ENCODE measurements at regions not wholly inside any gene's neighbourhood (a gene's known extent, or its start where the extent isn't known, plus 50 kb on each side); places are given as distances from the start of the nearest gene placed in this dataset.

DNA sequence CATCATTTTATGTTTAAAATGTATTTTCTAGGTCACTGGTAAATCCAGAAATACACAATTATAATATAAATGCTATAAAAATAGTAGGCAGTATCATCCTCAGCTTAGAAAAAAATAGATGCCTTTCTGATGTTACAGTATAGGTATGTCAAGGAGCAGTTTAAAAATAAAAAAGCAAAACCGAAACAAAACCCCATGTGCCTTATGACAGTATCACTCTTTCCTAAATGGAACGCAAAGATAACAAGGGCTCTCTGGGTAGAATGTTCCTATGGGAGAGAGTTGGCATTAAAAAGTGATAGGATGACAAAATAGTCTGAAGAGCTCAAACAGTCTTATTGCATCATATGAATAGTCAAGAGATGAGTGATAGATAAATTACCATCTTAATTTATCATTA lies 172.1 kb downstream of the DSC3 start:
- no peaks in the 10 kb centered on the region for H3K27me3 ChIP-seq
- no peaks in the 10 kb centered on the region for H3K36me3 ChIP-seq
- ATAC-seq: no peak
- H3K27ac ChIP-seq: no peak overlapping the region
- intact Hi-C loops (cut with DNase I): no loop called here
- H3K9me3 ChIP-seq: no peaks in the 10 kb centered on the region
- H3K4me3 ChIP-seq: no peak overlapping the region
- 65% methylated on average over 2 of the region's 2 CpGs for WGBS (ENCODE audit: insufficient coverage, low coverage, low lambda C conversion rate, missing lambda C conversion rate)
- no peak for DNase-seq
- no peaks in the 10 kb centered on the region for H3K4me1 ChIP-seq
- TF ChIP-seq, protein P1, sequence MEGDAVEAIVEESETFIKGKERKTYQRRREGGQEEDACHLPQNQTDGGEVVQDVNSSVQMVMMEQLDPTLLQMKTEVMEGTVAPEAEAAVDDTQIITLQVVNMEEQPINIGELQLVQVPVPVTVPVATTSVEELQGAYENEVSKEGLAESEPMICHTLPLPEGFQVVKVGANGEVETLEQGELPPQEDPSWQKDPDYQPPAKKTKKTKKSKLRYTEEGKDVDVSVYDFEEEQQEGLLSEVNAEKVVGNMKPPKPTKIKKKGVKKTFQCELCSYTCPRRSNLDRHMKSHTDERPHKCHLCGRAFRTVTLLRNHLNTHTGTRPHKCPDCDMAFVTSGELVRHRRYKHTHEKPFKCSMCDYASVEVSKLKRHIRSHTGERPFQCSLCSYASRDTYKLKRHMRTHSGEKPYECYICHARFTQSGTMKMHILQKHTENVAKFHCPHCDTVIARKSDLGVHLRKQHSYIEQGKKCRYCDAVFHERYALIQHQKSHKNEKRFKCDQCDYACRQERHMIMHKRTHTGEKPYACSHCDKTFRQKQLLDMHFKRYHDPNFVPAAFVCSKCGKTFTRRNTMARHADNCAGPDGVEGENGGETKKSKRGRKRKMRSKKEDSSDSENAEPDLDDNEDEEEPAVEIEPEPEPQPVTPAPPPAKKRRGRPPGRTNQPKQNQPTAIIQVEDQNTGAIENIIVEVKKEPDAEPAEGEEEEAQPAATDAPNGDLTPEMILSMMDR (IDR thresholded peaks at IDR 0.05): no peak
- TF ChIP-seq POLR2A (IDR thresholded peaks at IDR 0.05): no peak

DNA sequence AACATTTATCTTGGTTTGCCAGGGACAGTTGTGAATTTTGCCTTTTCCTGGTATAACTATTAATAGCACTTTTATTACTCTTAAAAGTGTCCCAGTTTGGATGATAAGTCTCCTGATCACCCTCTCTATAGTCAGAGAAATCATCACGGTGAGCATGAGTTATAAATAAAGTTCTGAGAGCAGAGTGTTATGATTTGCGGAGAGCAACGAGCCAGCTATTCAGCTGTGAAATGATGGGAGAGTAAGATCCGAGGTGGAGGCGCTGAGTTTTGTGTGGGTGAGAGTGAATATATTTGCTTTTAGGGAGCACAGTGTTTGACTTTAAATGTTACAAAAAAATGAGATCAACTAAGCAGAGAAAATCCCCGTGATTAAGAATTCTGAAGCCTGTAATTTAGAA lies 179.6 kb downstream of the DSC3 start:
- no peak for ATAC-seq
- Histone ChIP-seq H3K27me3 (no peaks in the 10 kb centered on the region), H3K27ac (no peak overlapping the region), H3K9me3 (no peaks in the 10 kb centered on the region), H3K4me1 (no peaks in the 10 kb centered on the region), H3K36me3 (no peaks in the 10 kb centered on the region), H3K4me3 (no peak overlapping the region)
- TF ChIP-seq POLR2A (IDR thresholded peaks at IDR 0.05): no peak
- TF ChIP-seq, protein P1 (IDR thresholded peaks at IDR 0.05): no peak
- DNase-seq: no peak
- intact Hi-C loops (cut with DNase I): no loop called here
- WGBS (ENCODE audit: insufficient coverage, low coverage, low lambda C conversion rate, missing lambda C conversion rate): 44% methylated on average over 6 of the region's 6 CpGs

DNA sequence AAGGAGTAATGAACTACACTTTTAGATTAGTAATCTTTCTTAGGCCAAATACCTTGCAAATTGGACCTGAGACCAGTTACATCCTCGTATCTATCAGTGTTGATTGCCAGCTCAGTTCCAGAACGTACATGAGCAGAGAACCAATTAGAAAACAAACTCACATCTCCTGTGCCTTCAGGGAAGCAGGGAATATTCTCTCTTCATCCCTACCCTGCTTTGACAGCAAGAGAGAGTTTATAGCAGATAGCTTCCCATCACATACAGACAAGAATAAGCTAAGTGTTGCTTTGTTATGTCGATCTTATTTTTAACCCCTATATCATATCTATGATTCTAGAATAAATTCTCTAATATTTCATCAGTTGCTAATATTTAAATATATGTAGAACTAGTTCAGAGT lies 181.8 kb downstream of the DSC3 start:
- ATAC-seq: no peak
- Histone ChIP-seq H3K4me1 (no peaks in the 10 kb centered on the region), H3K27me3 (no peaks in the 10 kb centered on the region), H3K9me3 (no peaks in the 10 kb centered on the region), H3K36me3 (no peaks in the 10 kb centered on the region), H3K4me3 (no peak overlapping the region), H3K27ac (no peak overlapping the region)
- 43% methylated on average over 3 of the region's 3 CpGs for WGBS (ENCODE audit: insufficient coverage, low coverage, low lambda C conversion rate, missing lambda C conversion rate)
- intact Hi-C loops (cut with DNase I): no loop called here
- TF ChIP-seq POLR2A (IDR thresholded peaks at IDR 0.05): no peak
- TF ChIP-seq, protein P1 (IDR thresholded peaks at IDR 0.05): no peak
- no peak for DNase-seq

DNA sequence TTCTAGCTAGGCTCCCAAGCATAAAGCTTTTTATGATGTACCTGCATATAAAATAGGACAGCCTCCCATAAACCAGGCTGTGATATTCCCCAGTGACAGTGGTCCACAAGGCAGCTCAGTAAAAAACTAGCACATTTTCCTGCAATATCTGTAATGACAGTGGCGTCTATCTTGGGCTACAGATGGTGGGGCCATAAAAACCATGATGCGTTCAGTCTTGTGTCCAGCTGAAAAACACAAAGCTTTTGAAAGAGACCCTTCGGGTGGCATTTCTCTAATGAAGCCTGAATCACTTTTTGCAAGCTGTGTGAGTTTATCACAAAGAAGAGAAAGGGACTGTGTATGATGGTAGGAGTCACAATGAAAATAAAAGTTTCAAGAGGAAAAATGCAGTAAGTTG lies 183.5 kb downstream of the DSC3 start:
- Histone ChIP-seq H3K9me3 (no peaks in the 10 kb centered on the region), H3K4me1 (no peaks in the 10 kb centered on the region), H3K27me3 (no peaks in the 10 kb centered on the region), H3K36me3 (no peaks in the 10 kb centered on the region), H3K27ac (no peak overlapping the region), H3K4me3 (no peak overlapping the region)
- intact Hi-C loops (cut with DNase I): no loop called here
- DNase-seq: no peak
- ATAC-seq: no peak
- 43% methylated on average over 3 of the region's 3 CpGs for WGBS (ENCODE audit: insufficient coverage, low coverage, low lambda C conversion rate, missing lambda C conversion rate)
- TF ChIP-seq POLR2A (IDR thresholded peaks at IDR 0.05): no peak
- TF ChIP-seq, protein P1 (IDR thresholded peaks at IDR 0.05): no peak

DNA sequence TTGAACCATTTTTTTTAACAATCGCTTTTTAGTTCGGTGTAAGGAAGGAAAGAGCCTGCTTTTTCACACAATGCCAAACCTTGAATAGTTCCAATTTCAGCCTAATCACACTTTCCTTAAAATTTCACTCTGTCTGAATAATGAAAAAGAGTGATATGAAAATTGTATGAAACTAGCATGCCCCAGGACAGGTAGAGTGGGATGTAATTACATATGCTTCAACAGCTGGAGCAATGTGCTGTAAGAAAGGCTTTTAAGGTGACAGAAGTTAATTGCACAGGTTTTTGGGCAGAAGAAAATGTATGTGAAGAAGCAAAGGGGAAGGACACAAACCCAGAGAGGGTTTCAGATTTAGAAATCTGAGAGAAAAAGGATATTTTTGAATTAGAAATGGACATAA lies 184.0 kb downstream of the DSC3 start:
- intact Hi-C loops (cut with DNase I): no loop called here
- no peaks in the 10 kb centered on the region for H3K4me1 ChIP-seq
- H3K36me3 ChIP-seq: no peaks in the 10 kb centered on the region
- TF ChIP-seq, protein P1 (IDR thresholded peaks at IDR 0.05): no peak
- no peak for TF ChIP-seq POLR2A (IDR thresholded peaks at IDR 0.05)
- no peak for DNase-seq
- no peak for ATAC-seq
- H3K27me3 ChIP-seq: no peaks in the 10 kb centered on the region
- no peak overlapping the region for H3K4me3 ChIP-seq
- no peaks in the 10 kb centered on the region for H3K9me3 ChIP-seq
- 77% methylated on average over 2 of the region's 2 CpGs for WGBS (ENCODE audit: insufficient coverage, low coverage, low lambda C conversion rate, missing lambda C conversion rate)
- no peak overlapping the region for H3K27ac ChIP-seq
